ENCODE measurements at regions not wholly inside any gene's neighbourhood (a gene's known extent, or its start where the extent isn't known, plus 50 kb on each side); places are given as distances from the start of the nearest gene placed in this dataset.
A peak's percentile ranks its signal among the peaks of the same experiment; 100 is the strongest.
"Not testable (repeated sequence)": the region's sequence is repeated elsewhere in the genome, so short reads cannot be mapped to it uniquely, and the experiment has no call there.

- DNase-seq, result no peak
Measured at GRCh38 chr1:148354913-148355308, 128.2 kb downstream of the PPIAL4G start.

- no peak for DNase-seq
Measured at GRCh38 chr1:148354284-148354912, 128.7 kb downstream of the PPIAL4G start.

- no peak for DNase-seq
Measured at GRCh38 chr1:148353461-148354283, 129.4 kb downstream of the PPIAL4G start.

GRCh38 chr1:148352470-148353053 lies 130.5 kb downstream of the PPIAL4G start:
- DNase-seq, result no peak

GRCh38 chr1:148347781-148348180 lies 135.3 kb downstream of the PPIAL4G start:
- no peak for DNase-seq

GRCh38 chr1:148345659-148346151 lies 137.4 kb downstream of the PPIAL4G start:
- peak; percentile 18 for DNase-seq

GRCh38 chr1:148344651-148345050 lies 138.5 kb downstream of the PPIAL4G start:
- DNase-seq, result not testable (repeated sequence)

GRCh38 chr1:148341729-148342128 lies 141.4 kb downstream of the PPIAL4G start:
- DNase-seq, result not testable (repeated sequence)

- DNase-seq, result not testable (repeated sequence)
Measured at GRCh38 chr1:148336121-148336918, 146.8 kb downstream of the PPIAL4G start.

GRCh38 chr1:148334339-148335130 lies 148.6 kb downstream of the PPIAL4G start:
- DNase-seq, result peak; percentile 71

GRCh38 chr1:148333875-148334338 lies 149.2 kb downstream of the PPIAL4G start:
- no peak for DNase-seq

GRCh38 chr1:148328884-148329283 lies 154.2 kb downstream of the PPIAL4G start:
- DNase-seq, result no peak

- DNase-seq, result not testable (repeated sequence)
Measured at GRCh38 chr1:148325031-148325430, 158.1 kb downstream of the PPIAL4G start.

GRCh38 chr1:148324465-148324864 lies 158.6 kb downstream of the PPIAL4G start:
- not testable (repeated sequence) for DNase-seq

- not testable (repeated sequence) for DNase-seq
Measured at GRCh38 chr1:148320079-148320478, 163.0 kb downstream of the PPIAL4G start.

GRCh38 chr1:148318904-148319242 lies 164.2 kb downstream of the PPIAL4G start:
- DNase-seq, result no peak

- peak; percentile 29 for DNase-seq
Measured at GRCh38 chr1:148318123-148318903, 164.8 kb downstream of the PPIAL4G start.

- DNase-seq, result no peak
Measured at GRCh38 chr1:148317288-148317985, 165.4 kb upstream of the NBPF11 start.

- DNase-seq, result no peak
Measured at GRCh38 chr1:148315071-148315811, 163.2 kb upstream of the NBPF11 start.

- DNase-seq, result no peak
Measured at GRCh38 chr1:148310807-148311206, 158.7 kb upstream of the NBPF11 start.
